ENCODE measurements at regions not wholly inside any gene's neighbourhood (a gene's known extent, or its start where the extent isn't known, plus 50 kb on each side); places are given as distances from the start of the nearest gene placed in this dataset.
A peak's percentile ranks its signal among the peaks of the same experiment; 100 is the strongest.

GRCh38 chr15:36495456-36495991 is 83.9 kb upstream of the CDIN1 start (continued):
- no peak for TF ChIP-seq ZNF324 (tag by site-specific recombination; IDR thresholded peaks at IDR 0.05)
- TF ChIP-seq, protein P1, sequence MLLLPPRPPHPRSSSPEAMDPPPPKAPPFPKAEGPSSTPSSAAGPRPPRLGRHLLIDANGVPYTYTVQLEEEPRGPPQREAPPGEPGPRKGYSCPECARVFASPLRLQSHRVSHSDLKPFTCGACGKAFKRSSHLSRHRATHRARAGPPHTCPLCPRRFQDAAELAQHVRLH (tag by site-specific recombination; IDR thresholded peaks at IDR 0.05) = 0 out of 2 replicates have a peak, but pooled peaks have one; percentile 19
- TF ChIP-seq, protein P2, sequence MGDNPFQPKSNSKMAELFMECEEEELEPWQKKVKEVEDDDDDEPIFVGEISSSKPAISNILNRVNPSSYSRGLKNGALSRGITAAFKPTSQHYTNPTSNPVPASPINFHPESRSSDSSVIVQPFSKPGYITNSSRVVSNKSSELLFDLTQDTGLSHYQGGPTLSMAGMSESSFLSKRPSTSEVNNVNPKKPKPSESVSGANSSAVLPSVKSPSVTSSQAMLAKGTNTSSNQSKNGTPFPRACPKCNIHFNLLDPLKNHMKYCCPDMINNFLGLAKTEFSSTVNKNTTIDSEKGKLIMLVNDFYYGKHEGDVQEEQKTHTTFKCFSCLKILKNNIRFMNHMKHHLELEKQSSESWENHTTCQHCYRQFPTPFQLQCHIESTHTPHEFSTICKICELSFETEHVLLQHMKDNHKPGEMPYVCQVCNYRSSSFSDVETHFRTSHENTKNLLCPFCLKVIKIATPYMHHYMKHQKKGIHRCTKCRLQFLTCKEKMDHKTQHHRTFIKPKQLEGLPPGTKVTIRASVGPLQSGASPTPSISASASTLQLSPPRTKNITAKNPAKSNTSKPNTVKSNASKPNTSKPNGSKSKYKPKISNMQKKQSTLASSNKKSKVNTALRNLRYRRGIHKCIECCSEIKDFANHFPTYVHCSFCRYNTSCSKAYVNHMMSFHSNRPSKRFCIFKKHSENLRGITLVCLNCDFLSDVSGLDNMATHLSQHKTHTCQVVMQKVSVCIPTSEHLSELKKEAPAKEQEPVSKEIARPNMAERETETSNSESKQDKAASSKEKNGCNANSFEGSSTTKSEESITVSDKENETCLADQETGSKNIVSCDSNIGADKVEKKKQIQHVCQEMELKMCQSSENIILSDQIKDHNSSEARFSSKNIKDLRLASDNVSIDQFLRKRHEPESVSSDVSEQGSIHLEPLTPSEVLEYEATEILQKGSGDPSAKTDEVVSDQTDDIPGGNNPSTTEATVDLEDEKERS (tag by site-specific recombination; IDR thresholded peaks at IDR 0.05) = no peak
- TF ChIP-seq IKZF3 (tag by site-specific recombination; IDR thresholded peaks at IDR 0.05) = peak; percentile 68
- no peak for TF ChIP-seq ZNF155 (tag by site-specific recombination; IDR thresholded peaks at IDR 0.05)
- peak; percentile 77 for TF ChIP-seq PRDM6 (tag by site-specific recombination; IDR thresholded peaks at IDR 0.05)
- peak; percentile 76; the same call in 1 of the 2 replicates for TF ChIP-seq ZNF843 (tag by site-specific recombination; IDR thresholded peaks at IDR 0.05)
- TF ChIP-seq SP7 (tag by site-specific recombination; IDR thresholded peaks at IDR 0.05) = peak; percentile 84
- TF ChIP-seq KLF16 (tag by site-specific recombination; IDR thresholded peaks at IDR 0.05) = peak; percentile 30; the same call in 1 of the 2 replicates
- peak; percentile 77 for TF ChIP-seq ZNF366 (tag by site-specific recombination; conservative IDR thresholded peaks at IDR 0.05)
- 0 out of 2 replicates have a peak, but pooled peaks have one; percentile 49 for TF ChIP-seq INSM2 (tag by site-specific recombination; IDR thresholded peaks at IDR 0.05)
- TF ChIP-seq ZNF76 (tag by site-specific recombination; IDR thresholded peaks at IDR 0.05; ENCODE audit: borderline replicate concordance, low read depth) = 0 out of 2 replicates have a peak, but pooled peaks have one; percentile 21
- peak; percentile 81 for TF ChIP-seq ZNF629 (tag by site-specific recombination; IDR thresholded peaks at IDR 0.05)
- TF ChIP-seq ZFP41 (tag by site-specific recombination; IDR thresholded peaks at IDR 0.05; ENCODE audit: borderline replicate concordance) = no peak
- no peak for TF ChIP-seq ZNF23 (tag by site-specific recombination; IDR thresholded peaks at IDR 0.05; ENCODE audit: borderline replicate concordance)
- TF ChIP-seq ZNF664 (tag by site-specific recombination; IDR thresholded peaks at IDR 0.05) = peak; percentile 3; the same call in 1 of the 2 replicates

GRCh38 chr15:36497901-36498300 is 81.5 kb upstream of the CDIN1 start:
- H3K36me3 ChIP-seq (ENCODE audit: control insufficient read depth in 2 of 2, insufficient read depth in 1 of 2, low read length in 2 of 2) = no peaks in the 10 kb centered on the region
- no peak overlapping the region for H3K4me3 ChIP-seq (ENCODE audit: low read depth, low read length)
- ChIA-PET POLR2A (no interaction called here), CTCF (interaction anchor here (0.6 to 0.8 kb wide), 3 partner anchors 70 to 1511 kb away, joined by 3 to 6 read pairs (median 3); no protein-coding TSS in a partner anchor)
- no peaks in the 10 kb centered on the region for H3K9me3 ChIP-seq (ENCODE audit: control insufficient read depth, insufficient read depth, low read depth, low read length)
- peak overlapping the region; percentile 66 for H3K27ac ChIP-seq (ENCODE audit: extremely low read depth, low read depth, low read length)
- H3K4me1 ChIP-seq (ENCODE audit: control insufficient read depth, insufficient read depth, low read length) = peaks cover 24% of the 10 kb centered on the region
- 0 out of 2 replicates have a peak, but pooled peaks have one; percentile 17 for TF ChIP-seq ZXDB (tag by site-specific recombination; IDR thresholded peaks at IDR 0.05)
- no peak for TF ChIP-seq ZBTB6 (tag by site-specific recombination; IDR thresholded peaks at IDR 0.05)
- no peak for TF ChIP-seq ZNF169 (tag by site-specific recombination; IDR thresholded peaks at IDR 0.05)
- TF ChIP-seq ZBTB17 (tag by site-specific recombination; IDR thresholded peaks at IDR 0.05) = peak; percentile 25; the same call in 1 of the 2 replicates
- TF ChIP-seq, protein P3, sequence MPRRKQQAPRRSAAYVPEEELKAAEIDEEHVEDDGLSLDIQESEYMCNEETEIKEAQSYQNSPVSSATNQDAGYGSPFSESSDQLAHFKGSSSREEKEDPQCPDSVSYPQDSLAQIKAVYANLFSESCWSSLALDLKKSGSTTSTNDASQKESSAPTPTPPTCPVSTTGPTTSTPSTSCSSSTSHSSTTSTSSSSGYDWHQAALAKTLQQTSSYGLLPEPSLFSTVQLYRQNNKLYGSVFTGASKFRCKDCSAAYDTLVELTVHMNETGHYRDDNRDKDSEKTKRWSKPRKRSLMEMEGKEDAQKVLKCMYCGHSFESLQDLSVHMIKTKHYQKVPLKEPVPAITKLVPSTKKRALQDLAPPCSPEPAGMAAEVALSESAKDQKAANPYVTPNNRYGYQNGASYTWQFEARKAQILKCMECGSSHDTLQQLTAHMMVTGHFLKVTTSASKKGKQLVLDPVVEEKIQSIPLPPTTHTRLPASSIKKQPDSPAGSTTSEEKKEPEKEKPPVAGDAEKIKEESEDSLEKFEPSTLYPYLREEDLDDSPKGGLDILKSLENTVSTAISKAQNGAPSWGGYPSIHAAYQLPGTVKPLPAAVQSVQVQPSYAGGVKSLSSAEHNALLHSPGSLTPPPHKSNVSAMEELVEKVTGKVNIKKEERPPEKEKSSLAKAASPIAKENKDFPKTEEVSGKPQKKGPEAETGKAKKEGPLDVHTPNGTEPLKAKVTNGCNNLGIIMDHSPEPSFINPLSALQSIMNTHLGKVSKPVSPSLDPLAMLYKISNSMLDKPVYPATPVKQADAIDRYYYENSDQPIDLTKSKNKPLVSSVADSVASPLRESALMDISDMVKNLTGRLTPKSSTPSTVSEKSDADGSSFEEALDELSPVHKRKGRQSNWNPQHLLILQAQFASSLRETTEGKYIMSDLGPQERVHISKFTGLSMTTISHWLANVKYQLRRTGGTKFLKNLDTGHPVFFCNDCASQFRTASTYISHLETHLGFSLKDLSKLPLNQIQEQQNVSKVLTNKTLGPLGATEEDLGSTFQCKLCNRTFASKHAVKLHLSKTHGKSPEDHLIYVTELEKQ (tag by site-specific recombination; IDR thresholded peaks at IDR 0.05; ENCODE audit: borderline replicate concordance) = no peak
- TF ChIP-seq KLF16 (tag by site-specific recombination; IDR thresholded peaks at IDR 0.05) = no peak
- TF ChIP-seq IKZF3 (tag by site-specific recombination; IDR thresholded peaks at IDR 0.05) = no peak
- no peak for TF ChIP-seq ZNF157 (tag by site-specific recombination; IDR thresholded peaks at IDR 0.05)
- TF ChIP-seq ZNF266 (tag by site-specific recombination; IDR thresholded peaks at IDR 0.05; ENCODE audit: low read depth) = no peak
- TF ChIP-seq ZNF184 (tag by site-specific recombination; IDR thresholded peaks at IDR 0.05) = no peak
- no peak for TF ChIP-seq ZNF548 (tag by site-specific recombination; IDR thresholded peaks at IDR 0.05)
- TF ChIP-seq ZNF324 (tag by site-specific recombination; IDR thresholded peaks at IDR 0.05) = no peak

Data from HEK293 (cell line).